ENCODE measurements at regions not wholly inside any gene's neighbourhood (a gene's known extent, or its start where the extent isn't known, plus 50 kb on each side); places are given as distances from the start of the nearest gene placed in this dataset.
"Not testable (repeated sequence)": the region's sequence is repeated elsewhere in the genome, so short reads cannot be mapped to it uniquely, and the experiment has no call there.

DNA sequence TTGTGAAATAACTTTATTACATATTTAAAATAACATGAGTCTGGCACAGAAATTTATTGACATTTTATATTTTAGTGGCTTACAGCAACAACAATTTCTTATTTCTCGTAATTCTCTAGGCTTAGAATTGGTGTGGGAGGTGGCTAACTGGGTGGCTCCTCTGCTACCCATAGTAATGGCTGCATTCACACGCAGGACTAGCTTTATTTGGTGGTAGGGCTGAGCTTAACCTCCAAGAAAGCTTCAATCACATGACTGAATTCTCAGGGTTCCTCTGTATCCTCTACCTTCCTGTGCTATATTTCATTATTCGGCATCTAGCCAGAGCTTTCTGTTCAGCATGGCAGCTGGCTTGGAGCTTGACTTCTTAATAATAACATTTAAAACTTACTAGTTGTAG lies 138.8 kb downstream of the ZWINT start:
- Histone ChIP-seq H3K4me3 (ENCODE audit: low read depth, low read length) (no peak overlapping the region), H3K36me3 (ENCODE audit: control insufficient read depth, insufficient read depth, low read length) (no peaks in the 10 kb centered on the region), H3K27me3 (ENCODE audit: control insufficient read depth, insufficient read depth, low read length) (no peaks in the 10 kb centered on the region)
- TF ChIP-seq, protein P1, sequence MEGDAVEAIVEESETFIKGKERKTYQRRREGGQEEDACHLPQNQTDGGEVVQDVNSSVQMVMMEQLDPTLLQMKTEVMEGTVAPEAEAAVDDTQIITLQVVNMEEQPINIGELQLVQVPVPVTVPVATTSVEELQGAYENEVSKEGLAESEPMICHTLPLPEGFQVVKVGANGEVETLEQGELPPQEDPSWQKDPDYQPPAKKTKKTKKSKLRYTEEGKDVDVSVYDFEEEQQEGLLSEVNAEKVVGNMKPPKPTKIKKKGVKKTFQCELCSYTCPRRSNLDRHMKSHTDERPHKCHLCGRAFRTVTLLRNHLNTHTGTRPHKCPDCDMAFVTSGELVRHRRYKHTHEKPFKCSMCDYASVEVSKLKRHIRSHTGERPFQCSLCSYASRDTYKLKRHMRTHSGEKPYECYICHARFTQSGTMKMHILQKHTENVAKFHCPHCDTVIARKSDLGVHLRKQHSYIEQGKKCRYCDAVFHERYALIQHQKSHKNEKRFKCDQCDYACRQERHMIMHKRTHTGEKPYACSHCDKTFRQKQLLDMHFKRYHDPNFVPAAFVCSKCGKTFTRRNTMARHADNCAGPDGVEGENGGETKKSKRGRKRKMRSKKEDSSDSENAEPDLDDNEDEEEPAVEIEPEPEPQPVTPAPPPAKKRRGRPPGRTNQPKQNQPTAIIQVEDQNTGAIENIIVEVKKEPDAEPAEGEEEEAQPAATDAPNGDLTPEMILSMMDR (IDR thresholded peaks at IDR 0.05; ENCODE audit: insufficient read depth, low read length, poor library complexity, severe bottlenecking), result no peak
- DNase-seq (ENCODE audit: low read depth), result no peak

DNA sequence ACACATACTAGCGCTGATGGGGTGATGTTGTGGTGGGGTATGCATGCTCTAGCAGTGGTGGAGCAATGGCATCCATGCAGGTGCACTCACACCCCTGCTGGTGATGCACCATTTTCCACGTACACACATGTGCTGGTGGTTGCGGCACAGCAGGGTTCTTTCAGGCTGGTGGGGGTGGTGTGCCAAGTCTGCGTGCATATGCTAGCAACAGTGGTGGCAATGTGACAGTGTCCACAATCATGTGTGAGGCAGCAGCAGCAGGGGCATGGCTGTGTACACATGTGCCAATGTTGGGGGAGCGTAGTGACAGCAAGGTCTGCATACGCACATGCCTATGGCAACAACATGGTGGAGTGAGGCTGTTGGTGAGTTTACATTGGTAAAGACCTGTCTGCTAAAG lies 148.1 kb downstream of the ZWINT start:
- no peak for DNase-seq (ENCODE audit: low read depth)
- H3K4me3 ChIP-seq (ENCODE audit: low read depth, low read length), result no peak overlapping the region
- no peaks in the 10 kb centered on the region for H3K27me3 ChIP-seq (ENCODE audit: control insufficient read depth, insufficient read depth, low read length)
- no peaks in the 10 kb centered on the region for H3K36me3 ChIP-seq (ENCODE audit: control insufficient read depth, insufficient read depth, low read length)
- TF ChIP-seq, protein P1 (IDR thresholded peaks at IDR 0.05; ENCODE audit: insufficient read depth, low read length, poor library complexity, severe bottlenecking), result no peak

GRCh38 chr10:56181607-56182006 lies 179.5 kb downstream of the ZWINT start:
- no peak for DNase-seq (ENCODE audit: low read depth)
- no peaks in the 10 kb centered on the region for H3K27me3 ChIP-seq (ENCODE audit: control insufficient read depth, insufficient read depth, low read length)
- H3K36me3 ChIP-seq (ENCODE audit: control insufficient read depth, insufficient read depth, low read length), result no peaks in the 10 kb centered on the region
- TF ChIP-seq, protein P1 (IDR thresholded peaks at IDR 0.05; ENCODE audit: insufficient read depth, low read length, poor library complexity, severe bottlenecking), result no peak
- no peak overlapping the region for H3K4me3 ChIP-seq (ENCODE audit: low read depth, low read length)

DNA sequence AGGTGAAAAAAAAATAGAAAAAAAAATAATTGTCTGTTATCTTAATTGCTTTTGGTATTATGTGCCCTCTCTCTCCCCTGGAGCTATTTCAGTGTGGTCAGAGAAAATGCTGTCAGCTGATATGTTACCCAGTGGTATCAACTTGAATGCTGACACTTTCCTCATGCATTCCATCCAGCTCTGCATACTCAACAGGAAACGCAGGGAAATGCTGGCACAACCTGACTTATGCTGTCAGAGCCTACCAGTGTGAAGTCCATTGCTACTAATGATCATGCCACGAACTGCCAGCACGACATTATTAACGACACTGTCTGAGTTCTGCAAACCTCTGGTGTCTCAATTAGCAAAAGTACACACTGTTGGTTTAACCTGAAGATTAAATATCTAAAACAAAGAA lies 182.8 kb downstream of the ZWINT start:
- no peaks in the 10 kb centered on the region for H3K36me3 ChIP-seq (ENCODE audit: control insufficient read depth, insufficient read depth, low read length)
- TF ChIP-seq, protein P1 (IDR thresholded peaks at IDR 0.05; ENCODE audit: insufficient read depth, low read length, poor library complexity, severe bottlenecking), result no peak
- H3K27me3 ChIP-seq (ENCODE audit: control insufficient read depth, insufficient read depth, low read length), result no peaks in the 10 kb centered on the region
- no peak for DNase-seq (ENCODE audit: low read depth)
- H3K4me3 ChIP-seq (ENCODE audit: low read depth, low read length), result no peak overlapping the region

- not testable (repeated sequence) for H3K36me3 ChIP-seq (ENCODE audit: control insufficient read depth, insufficient read depth, low read length); H3K4me3 ChIP-seq (ENCODE audit: low read depth, low read length); H3K27me3 ChIP-seq (ENCODE audit: control insufficient read depth, insufficient read depth, low read length); DNase-seq (ENCODE audit: low read depth)
Observed at GRCh38 chr10:56155091-56155513, 206.0 kb downstream of the ZWINT start.

- Histone ChIP-seq H3K36me3 (ENCODE audit: control insufficient read depth, insufficient read depth, low read length) (no peaks in the 10 kb centered on the region), H3K4me3 (ENCODE audit: low read depth, low read length) (no peak overlapping the region), H3K27me3 (ENCODE audit: control insufficient read depth, insufficient read depth, low read length) (no peaks in the 10 kb centered on the region)
- DNase-seq (ENCODE audit: low read depth), result no peak
- TF ChIP-seq, protein P1 (IDR thresholded peaks at IDR 0.05; ENCODE audit: insufficient read depth, low read length, poor library complexity, severe bottlenecking), result no peak
Observed at GRCh38 chr10:56146806-56147205, 214.3 kb downstream of the ZWINT start.

Measured in kidney epithelial cell (primary cell).